Stimulated activated effector memory CD8-positive, alpha-beta T cell treated with anti-CD3 and anti-CD28 coated beads, Interleukin-12 subunit alpha, Interleukin-12 subunit beta, amount 100 ng/mL, for 72 hours (primary cell): ENCODE measurements at regions not wholly inside any gene's neighbourhood (a gene's known extent, or its start where the extent isn't known, plus 50 kb on each side); places are given as distances from the start of the nearest gene placed in this dataset.

Source experiments
- ATAC-seq: fragments of 150-1000 bp; cut with Tn5 transposase; 2 replicates; pipeline ENCODE4 v1.10.0; 2021
- DNase-seq, 2 donors: peaks; one replicate each; pipeline ENCODE4 v3.0.0; 2021 to 2022; ENCODE audit warnings: low spot score in 2 of 2
- H3K27ac Mint-ChIP-seq: one replicate; pipeline ENCODE4 v1.8.0; 2022; ENCODE audit warnings: mild to moderate bottlenecking, mixed read lengths
- H3K36me3 Mint-ChIP-seq: one replicate; pipeline ENCODE4 v1.8.0; 2022; ENCODE audit warnings: mild to moderate bottlenecking, mixed read lengths
- H3K4me1 Mint-ChIP-seq: one replicate; pipeline ENCODE4 v1.8.0; 2022; ENCODE audit warnings: mixed read lengths
- H3K4me3 Mint-ChIP-seq: one replicate; pipeline ENCODE4 v1.8.0; 2022; ENCODE audit warnings: mild to moderate bottlenecking, mixed read lengths
- H3K9me3 Mint-ChIP-seq: one replicate; pipeline ENCODE4 v1.8.0; 2022; ENCODE audit warnings: mixed read lengths

GRCh38 chr20:24277196-24277595 is 192.2 kb upstream of the SYNDIG1 start:
- DNase-seq (no peak), ATAC-seq (no peak)
- H3K4me3 Mint-ChIP-seq: no peak overlapping the region
- H3K9me3 Mint-ChIP-seq: peaks cover 11% of the 10 kb centered on the region
- no peak overlapping the region for H3K27ac Mint-ChIP-seq
- H3K4me1 Mint-ChIP-seq: no peaks in the 10 kb centered on the region
- no peaks in the 10 kb centered on the region for H3K36me3 Mint-ChIP-seq

GRCh38 chr20:24275946-24276705 is 193.3 kb upstream of the SYNDIG1 start:
- Mint-ChIP-seq H3K27ac (no peak overlapping the region), H3K4me1 (no peaks in the 10 kb centered on the region), H3K4me3 (no peak overlapping the region), H3K36me3 (no peaks in the 10 kb centered on the region), H3K9me3 (peaks cover 11% of the 10 kb centered on the region)
- ATAC-seq (no peak), DNase-seq (no peak)

GRCh38 chr20:24273251-24273650 is 196.2 kb upstream of the SYNDIG1 start:
- Mint-ChIP-seq H3K4me3 (no peak overlapping the region), H3K36me3 (no peaks in the 10 kb centered on the region), H3K4me1 (no peaks in the 10 kb centered on the region), H3K27ac (no peak overlapping the region), H3K9me3 (peaks cover 11% of the 10 kb centered on the region)
- DNase-seq: no peak
- ATAC-seq: no peak

- no peaks in the 10 kb centered on the region for H3K4me1 Mint-ChIP-seq
- H3K9me3 Mint-ChIP-seq: no peaks in the 10 kb centered on the region
- no peaks in the 10 kb centered on the region for H3K36me3 Mint-ChIP-seq
- DNase-seq: no peak
- ATAC-seq: no peak
- no peak overlapping the region for H3K27ac Mint-ChIP-seq
- H3K4me3 Mint-ChIP-seq: no peak overlapping the region
Measured at GRCh38 chr20:24261351-24261750, 208.1 kb upstream of the SYNDIG1 start.

- no peak overlapping the region for H3K4me3 Mint-ChIP-seq
- ATAC-seq (no peak), DNase-seq (no peak)
- H3K4me1 Mint-ChIP-seq: no peaks in the 10 kb centered on the region
- H3K36me3 Mint-ChIP-seq: no peaks in the 10 kb centered on the region
- no peaks in the 10 kb centered on the region for H3K9me3 Mint-ChIP-seq
- H3K27ac Mint-ChIP-seq: no peak overlapping the region
Measured at GRCh38 chr20:24257171-24257570, 212.3 kb upstream of the SYNDIG1 start.

- H3K4me3 Mint-ChIP-seq: no peak overlapping the region
- H3K4me1 Mint-ChIP-seq: no peaks in the 10 kb centered on the region
- no peak for DNase-seq
- no peaks in the 10 kb centered on the region for H3K9me3 Mint-ChIP-seq
- no peak for ATAC-seq
- no peak overlapping the region for H3K27ac Mint-ChIP-seq
- no peaks in the 10 kb centered on the region for H3K36me3 Mint-ChIP-seq
Measured at GRCh38 chr20:24256307-24256706, 213.1 kb upstream of the SYNDIG1 start.

- Mint-ChIP-seq H3K4me1 (no peaks in the 10 kb centered on the region), H3K36me3 (no peaks in the 10 kb centered on the region), H3K27ac (no peak overlapping the region), H3K4me3 (no peak overlapping the region), H3K9me3 (no peaks in the 10 kb centered on the region)
- no peak for ATAC-seq
- DNase-seq: no peak
Measured at GRCh38 chr20:24254480-24254879, 214.9 kb upstream of the SYNDIG1 start.

GRCh38 chr20:24253321-24253720 is 216.1 kb upstream of the SYNDIG1 start:
- Mint-ChIP-seq H3K36me3 (no peaks in the 10 kb centered on the region), H3K27ac (no peak overlapping the region), H3K4me3 (no peak overlapping the region), H3K4me1 (no peaks in the 10 kb centered on the region), H3K9me3 (no peaks in the 10 kb centered on the region)
- DNase-seq: no peak
- no peak for ATAC-seq

GRCh38 chr20:24245094-24245493 is 224.3 kb upstream of the SYNDIG1 start:
- Mint-ChIP-seq H3K9me3 (no peaks in the 10 kb centered on the region), H3K36me3 (no peaks in the 10 kb centered on the region), H3K4me3 (no peak overlapping the region), H3K4me1 (no peaks in the 10 kb centered on the region), H3K27ac (no peak overlapping the region)
- no peak for ATAC-seq
- DNase-seq: no peak

GRCh38 chr20:24242763-24243162 is 226.7 kb upstream of the SYNDIG1 start:
- no peak for DNase-seq
- Mint-ChIP-seq H3K4me3 (no peak overlapping the region), H3K27ac (no peak overlapping the region), H3K36me3 (no peaks in the 10 kb centered on the region), H3K9me3 (no peaks in the 10 kb centered on the region), H3K4me1 (no peaks in the 10 kb centered on the region)
- no peak for ATAC-seq

- Mint-ChIP-seq H3K4me1 (no peaks in the 10 kb centered on the region), H3K4me3 (no peak overlapping the region), H3K27ac (no peak overlapping the region), H3K9me3 (no peaks in the 10 kb centered on the region), H3K36me3 (no peaks in the 10 kb centered on the region)
- no peak for ATAC-seq
- DNase-seq: no peak
Measured at GRCh38 chr20:24241466-24241865, 228.0 kb upstream of the SYNDIG1 start.

- ATAC-seq: no peak
- Mint-ChIP-seq H3K4me1 (no peaks in the 10 kb centered on the region), H3K36me3 (no peaks in the 10 kb centered on the region), H3K27ac (no peak overlapping the region), H3K4me3 (no peak overlapping the region), H3K9me3 (no peaks in the 10 kb centered on the region)
- no peak for DNase-seq
Measured at GRCh38 chr20:24236963-24237362, 232.5 kb upstream of the SYNDIG1 start.

- H3K27ac Mint-ChIP-seq: no peak overlapping the region
- H3K4me3 Mint-ChIP-seq: no peak overlapping the region
- H3K36me3 Mint-ChIP-seq: no peaks in the 10 kb centered on the region
- no peaks in the 10 kb centered on the region for H3K4me1 Mint-ChIP-seq
- ATAC-seq (no peak), DNase-seq (no peak)
- no peaks in the 10 kb centered on the region for H3K9me3 Mint-ChIP-seq
Measured at GRCh38 chr20:24236201-24236600, 233.2 kb upstream of the SYNDIG1 start.

GRCh38 chr20:24235296-24236175 is 233.9 kb upstream of the SYNDIG1 start:
- ATAC-seq (peak; percentile 52), DNase-seq (no peak)
- H3K4me1 Mint-ChIP-seq: no peaks in the 10 kb centered on the region
- H3K4me3 Mint-ChIP-seq: no peak overlapping the region
- H3K27ac Mint-ChIP-seq: no peak overlapping the region
- H3K9me3 Mint-ChIP-seq: no peaks in the 10 kb centered on the region
- H3K36me3 Mint-ChIP-seq: no peaks in the 10 kb centered on the region

GRCh38 chr20:24227600-24227999 is 239.0 kb upstream of the GGTLC1 start:
- DNase-seq: no peak
- ATAC-seq: no peak
- H3K4me1 Mint-ChIP-seq: no peaks in the 10 kb centered on the region
- no peaks in the 10 kb centered on the region for H3K9me3 Mint-ChIP-seq
- no peak overlapping the region for H3K27ac Mint-ChIP-seq
- no peaks in the 10 kb centered on the region for H3K36me3 Mint-ChIP-seq
- no peak overlapping the region for H3K4me3 Mint-ChIP-seq

- Mint-ChIP-seq H3K4me1 (peaks cover 5% of the 10 kb centered on the region), H3K4me3 (no peak overlapping the region), H3K9me3 (peaks cover 11% of the 10 kb centered on the region), H3K36me3 (no peaks in the 10 kb centered on the region), H3K27ac (no peak overlapping the region)
- no peak for DNase-seq
- ATAC-seq: no peak
Measured at GRCh38 chr20:24212494-24212893, 223.9 kb upstream of the GGTLC1 start.
